Astrocyte (in vitro differentiated cells and primary cell): ENCODE measurements at regions not wholly inside any gene's neighbourhood (a gene's known extent, or its start where the extent isn't known, plus 50 kb on each side); places are given as distances from the start of the nearest gene placed in this dataset.

ENCODE experiments used
- DNase-seq: peaks from one replicate; pipeline ENCODE4 v3.0.0-alpha.2; 2010; ENCODE audit warnings: low read depth
- FAIRE-seq: peaks from 2 replicates; lab custom pipeline; 2011; peaks lifted over from hg19 to GRCh38; lab: Jason Lieb, UNC
- H2AFZ ChIP-seq: 2 replicates; pipeline ENCODE4 v1.6.0; 2012; ENCODE audit warnings: low read depth, low read length, inconsistent platforms
- H3K27ac ChIP-seq: 2 replicates; pipeline ENCODE4 v1.5.1; 2011; ENCODE audit warnings: low read depth, low read length, inconsistent platforms
- H3K27me3 ChIP-seq: 2 replicates; pipeline ENCODE4 v1.6.0; 2011; ENCODE audit warnings: low read length, inconsistent platforms; ENCODE audit not compliant: insufficient read depth
- H3K36me3 ChIP-seq: 2 replicates; pipeline ENCODE4 v1.5.1; 2011; ENCODE audit warnings: low read length, inconsistent platforms; ENCODE audit not compliant: insufficient read depth
- H3K4me1 ChIP-seq: 2 replicates; pipeline ENCODE4 v1.5.1; 2011; ENCODE audit warnings: low read length, inconsistent platforms; ENCODE audit not compliant: insufficient read depth
- H3K4me2 ChIP-seq: 2 replicates; pipeline ENCODE4 v1.6.0; 2012; ENCODE audit warnings: low read length, inconsistent platforms
- H3K4me3 ChIP-seq: 2 replicates; pipeline ENCODE4 v1.5.1; 2011; ENCODE audit warnings: low read depth, mild to moderate bottlenecking, low read length, inconsistent platforms; ENCODE audit not compliant: insufficient read depth
- H3K79me2 ChIP-seq: 2 replicates; pipeline ENCODE4 v1.6.0; 2012; ENCODE audit warnings: mild to moderate bottlenecking, low read length, inconsistent platforms; ENCODE audit not compliant: insufficient read depth
- H3K9ac ChIP-seq: 2 replicates; pipeline ENCODE4 v1.6.0; 2012; ENCODE audit warnings: mild to moderate bottlenecking, low read length, inconsistent platforms
- H3K9me3 ChIP-seq: 2 replicates; pipeline ENCODE4 v1.5.1; 2012; ENCODE audit warnings: low read depth, mild to moderate bottlenecking, low read length, inconsistent platforms; ENCODE audit not compliant: insufficient read depth
- H4K20me1 ChIP-seq: 2 replicates; pipeline ENCODE4 v1.6.0; 2012; ENCODE audit warnings: low read length, inconsistent platforms; ENCODE audit not compliant: insufficient read depth
- H3K27ac Mint-ChIP-seq: one replicate; pipeline ENCODE4 v1.8.0; 2021; ENCODE audit warnings: mild to moderate bottlenecking, mixed read lengths; ENCODE audit not compliant: unreplicated experiment
- H3K27me3 Mint-ChIP-seq: one replicate; pipeline ENCODE4 v1.8.0; 2021; ENCODE audit warnings: low read depth, mixed read lengths; ENCODE audit not compliant: unreplicated experiment
- H3K36me3 Mint-ChIP-seq: one replicate; pipeline ENCODE4 v1.8.0; 2021; ENCODE audit warnings: low read depth, mixed read lengths; ENCODE audit not compliant: unreplicated experiment
- H3K4me1 Mint-ChIP-seq: one replicate; pipeline ENCODE4 v1.8.0; 2021; ENCODE audit warnings: low read depth, mixed read lengths; ENCODE audit not compliant: unreplicated experiment
- H3K4me3 Mint-ChIP-seq: one replicate; pipeline ENCODE4 v1.8.0; 2021; ENCODE audit warnings: mild to moderate bottlenecking, moderate library complexity, mixed read lengths; ENCODE audit not compliant: unreplicated experiment
- H3K9me3 Mint-ChIP-seq: one replicate; pipeline ENCODE4 v1.8.0; 2021; ENCODE audit warnings: mild to moderate bottlenecking, mixed read lengths; ENCODE audit not compliant: unreplicated experiment
- CTCF ChIP-seq: IDR thresholded peaks from 2 replicates; pipeline ENCODE4 v1.5.1; 2011; ENCODE audit warnings: low read depth, mild to moderate bottlenecking, inconsistent platforms, low read length, moderate library complexity; ENCODE audit not compliant: insufficient read depth
- EZH2 ChIP-seq: IDR thresholded peaks from 2 replicates; pipeline ENCODE4 v1.6.1; 2012; ENCODE audit warnings: mild to moderate bottlenecking, low read length, inconsistent platforms; ENCODE audit not compliant: insufficient read depth

- Mint-ChIP-seq H3K36me3 (peaks cover 2% of the 10 kb centered on the region), H3K27ac (no peak overlapping the region), H3K27me3 (peaks cover 21% of the 10 kb centered on the region), H3K9me3 (peaks cover 12% of the 10 kb centered on the region), H3K4me3 (no peak overlapping the region), H3K4me1 (peaks cover 9% of the 10 kb centered on the region)
- Histone ChIP-seq H3K27ac (no peak overlapping the region), H3K4me2 (no peak overlapping the region), H4K20me1 (no peaks in the 10 kb centered on the region), H3K4me1 (peaks cover 6% of the 10 kb centered on the region), H3K9ac (no peak overlapping the region), H3K4me3 (no peak overlapping the region), H3K9me3 (no peaks in the 10 kb centered on the region), H3K36me3 (no peaks in the 10 kb centered on the region), H3K27me3 (peaks cover 2% of the 10 kb centered on the region), H2AFZ (no peak overlapping the region), H3K79me2 (no peaks in the 10 kb centered on the region)
- DNase-seq (no peak), FAIRE-seq (no peak)
- TF ChIP-seq CTCF: no peak
- TF ChIP-seq EZH2: no peak
Measured at GRCh38 chr1:203401199-203401877, 50.4 kb upstream of the FMOD start.

DNA sequence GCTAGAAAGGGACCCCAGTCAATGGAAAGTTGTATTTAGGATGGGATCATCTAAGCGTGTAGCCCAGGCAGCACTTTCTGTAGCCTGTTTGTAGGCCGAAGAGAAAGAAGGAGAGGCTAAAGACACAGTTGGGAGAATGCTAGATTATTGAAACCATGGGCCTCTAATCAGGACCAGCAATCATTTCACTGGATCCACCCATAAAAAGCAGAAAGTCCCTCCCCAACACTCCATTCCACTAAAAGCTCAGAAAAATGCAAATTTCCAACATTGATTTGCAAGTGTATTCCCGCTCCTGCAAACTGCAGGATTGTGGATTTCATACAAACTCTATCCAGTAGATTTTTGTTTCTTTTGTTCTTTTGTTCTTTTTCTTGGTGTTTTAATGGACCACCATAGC, 51.2 kb upstream of the FMOD start:
- Mint-ChIP-seq H3K27ac (no peak overlapping the region), H3K9me3 (peaks cover 12% of the 10 kb centered on the region), H3K27me3 (peaks cover 16% of the 10 kb centered on the region), H3K4me1 (peaks cover 9% of the 10 kb centered on the region), H3K4me3 (no peak overlapping the region), H3K36me3 (peaks cover 2% of the 10 kb centered on the region)
- DNase-seq (no peak), FAIRE-seq (no peak)
- peak overlapping the region; percentile 42 for H3K4me2 ChIP-seq
- no peaks in the 10 kb centered on the region for H4K20me1 ChIP-seq
- H3K36me3 ChIP-seq: no peaks in the 10 kb centered on the region
- no peak overlapping the region for H3K9ac ChIP-seq
- no peak overlapping the region for H2AFZ ChIP-seq
- TF ChIP-seq CTCF (no peak), EZH2 (no peak)
- H3K4me3 ChIP-seq: no peak overlapping the region
- H3K4me1 ChIP-seq: peaks cover 6% of the 10 kb centered on the region
- H3K79me2 ChIP-seq: no peaks in the 10 kb centered on the region
- no peaks in the 10 kb centered on the region for H3K27me3 ChIP-seq
- H3K27ac ChIP-seq: peak overlapping the region; percentile 29
- no peaks in the 10 kb centered on the region for H3K9me3 ChIP-seq

GRCh38 chr1:203402629-203403337, 51.9 kb upstream of the FMOD start:
- DNase-seq (peak; percentile 87), FAIRE-seq (peak; percentile 70)
- Histone ChIP-seq H3K27ac (peak overlapping the region; percentile 62), H3K4me1 (peaks cover 6% of the 10 kb centered on the region), H3K9me3 (no peaks in the 10 kb centered on the region), H3K4me2 (peak overlapping the region; percentile 42), H4K20me1 (no peaks in the 10 kb centered on the region), H3K79me2 (no peaks in the 10 kb centered on the region), H3K4me3 (no peak overlapping the region), H3K36me3 (no peaks in the 10 kb centered on the region), H3K9ac (peak overlapping the region; percentile 16), H3K27me3 (no peaks in the 10 kb centered on the region), H2AFZ (no peak overlapping the region)
- Mint-ChIP-seq H3K4me1 (peaks cover 9% of the 10 kb centered on the region), H3K27me3 (peaks cover 14% of the 10 kb centered on the region), H3K27ac (peak overlapping the region; percentile 38), H3K9me3 (peaks cover 12% of the 10 kb centered on the region), H3K36me3 (peaks cover 2% of the 10 kb centered on the region), H3K4me3 (no peak overlapping the region)
- no peak for TF ChIP-seq CTCF
- no peak for TF ChIP-seq EZH2
